Keratinocyte (primary cell): ENCODE measurements at regions not wholly inside any gene's neighbourhood (a gene's known extent, or its start where the extent isn't known, plus 50 kb on each side); places are given as distances from the start of the nearest gene placed in this dataset.

Source experiments
- EZH2 ChIP-seq: IDR thresholded peaks from one replicate; pipeline ENCODE4 v1.6.1; 2012; ENCODE audit warnings: inconsistent platforms, mild to moderate bottlenecking, low read length, moderate library complexity
- TF ChIP-seq, protein P1 (sequence below), 3 experiments: IDR thresholded peaks in 1 of 3; conservative IDR thresholded peaks in 1 of 3; optimal IDR thresholded peaks in 1 of 3; 2 replicates in 2 of 3; 3 replicates in 1 of 3; pipeline versions ENCODE3 to v1.5.1; 2011; ENCODE audit warnings: low read length in 3 of 3, mild to moderate bottlenecking in 3 of 3, moderate library complexity in 2 of 3, control low read depth in 1 of 3, inconsistent platforms in 1 of 3; ENCODE audit not compliant: insufficient read depth in 2 of 3; ENCODE audit errors: extremely low read depth in 1 of 3

DNA sequence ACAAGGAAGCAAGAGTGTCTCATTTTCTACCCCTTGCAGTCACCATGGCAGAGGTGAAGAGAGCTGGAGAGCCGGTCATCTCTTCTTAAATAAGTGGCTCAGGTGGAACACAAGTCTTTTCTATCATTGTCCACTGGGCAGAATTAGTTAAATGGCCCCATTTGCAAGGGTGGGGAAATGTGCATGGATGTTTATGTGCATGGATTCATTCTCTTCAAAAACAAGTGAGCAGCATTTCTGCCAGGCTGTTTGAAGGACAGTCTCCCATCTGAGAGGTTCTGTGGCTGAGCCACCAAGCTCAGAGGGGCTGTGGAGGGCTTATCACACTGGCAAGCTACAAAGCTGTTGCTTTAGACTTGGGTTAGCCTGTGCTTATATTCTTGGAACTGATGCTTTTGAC is 370.3 kb upstream of the MTPN start:
- TF ChIP-seq, protein P1, sequence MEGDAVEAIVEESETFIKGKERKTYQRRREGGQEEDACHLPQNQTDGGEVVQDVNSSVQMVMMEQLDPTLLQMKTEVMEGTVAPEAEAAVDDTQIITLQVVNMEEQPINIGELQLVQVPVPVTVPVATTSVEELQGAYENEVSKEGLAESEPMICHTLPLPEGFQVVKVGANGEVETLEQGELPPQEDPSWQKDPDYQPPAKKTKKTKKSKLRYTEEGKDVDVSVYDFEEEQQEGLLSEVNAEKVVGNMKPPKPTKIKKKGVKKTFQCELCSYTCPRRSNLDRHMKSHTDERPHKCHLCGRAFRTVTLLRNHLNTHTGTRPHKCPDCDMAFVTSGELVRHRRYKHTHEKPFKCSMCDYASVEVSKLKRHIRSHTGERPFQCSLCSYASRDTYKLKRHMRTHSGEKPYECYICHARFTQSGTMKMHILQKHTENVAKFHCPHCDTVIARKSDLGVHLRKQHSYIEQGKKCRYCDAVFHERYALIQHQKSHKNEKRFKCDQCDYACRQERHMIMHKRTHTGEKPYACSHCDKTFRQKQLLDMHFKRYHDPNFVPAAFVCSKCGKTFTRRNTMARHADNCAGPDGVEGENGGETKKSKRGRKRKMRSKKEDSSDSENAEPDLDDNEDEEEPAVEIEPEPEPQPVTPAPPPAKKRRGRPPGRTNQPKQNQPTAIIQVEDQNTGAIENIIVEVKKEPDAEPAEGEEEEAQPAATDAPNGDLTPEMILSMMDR (optimal IDR thresholded peaks at IDR 0.05 in 1 of 3, IDR thresholded peaks at IDR 0.05 in 1 of 3, conservative IDR thresholded peaks at IDR 0.05 in 1 of 3; ENCODE audit: extremely low read depth in 1 of 3, insufficient read depth in 2 of 3, low read length in 3 of 3), result no peak
- no peak for TF ChIP-seq EZH2
